Stimulated activated CD4-positive, alpha-beta T cell treated with anti-CD3 and anti-CD28 coated beads, Interleukin-4, amount 100 ng/mL, for 4 hours (primary cell): ENCODE measurements at regions not wholly inside any gene's neighbourhood (a gene's known extent, or its start where the extent isn't known, plus 50 kb on each side); places are given as distances from the start of the nearest gene placed in this dataset.
"Not testable (repeated sequence)": the region's sequence is repeated elsewhere in the genome, so short reads cannot be mapped to it uniquely, and the experiment has no call there.

ENCODE experiments used
- DNase-seq, 2 experiments: peaks; one replicate each; pipeline ENCODE4 v3.0.0-alpha.2; 2020

DNA sequence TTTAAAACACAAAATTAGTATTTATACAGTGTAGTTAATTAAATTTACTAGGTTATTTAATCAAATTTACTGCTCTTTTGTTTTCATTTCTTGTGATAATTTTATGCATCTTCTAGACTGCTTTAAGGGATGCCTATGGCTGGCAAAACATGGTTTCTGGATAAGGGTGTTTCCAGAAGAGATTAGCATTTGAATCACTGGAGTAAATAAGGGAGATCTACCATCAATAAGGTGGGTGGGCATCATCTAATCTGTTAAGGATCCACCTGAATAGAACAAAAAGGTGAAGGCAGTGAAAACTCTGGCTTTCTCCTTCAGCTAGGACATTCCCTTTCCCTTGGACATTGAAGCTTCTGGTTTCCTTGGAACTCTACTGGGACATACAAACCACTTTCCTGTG lies 146.2 kb upstream of the LAMA2 start:
- no peak for DNase-seq

DNA sequence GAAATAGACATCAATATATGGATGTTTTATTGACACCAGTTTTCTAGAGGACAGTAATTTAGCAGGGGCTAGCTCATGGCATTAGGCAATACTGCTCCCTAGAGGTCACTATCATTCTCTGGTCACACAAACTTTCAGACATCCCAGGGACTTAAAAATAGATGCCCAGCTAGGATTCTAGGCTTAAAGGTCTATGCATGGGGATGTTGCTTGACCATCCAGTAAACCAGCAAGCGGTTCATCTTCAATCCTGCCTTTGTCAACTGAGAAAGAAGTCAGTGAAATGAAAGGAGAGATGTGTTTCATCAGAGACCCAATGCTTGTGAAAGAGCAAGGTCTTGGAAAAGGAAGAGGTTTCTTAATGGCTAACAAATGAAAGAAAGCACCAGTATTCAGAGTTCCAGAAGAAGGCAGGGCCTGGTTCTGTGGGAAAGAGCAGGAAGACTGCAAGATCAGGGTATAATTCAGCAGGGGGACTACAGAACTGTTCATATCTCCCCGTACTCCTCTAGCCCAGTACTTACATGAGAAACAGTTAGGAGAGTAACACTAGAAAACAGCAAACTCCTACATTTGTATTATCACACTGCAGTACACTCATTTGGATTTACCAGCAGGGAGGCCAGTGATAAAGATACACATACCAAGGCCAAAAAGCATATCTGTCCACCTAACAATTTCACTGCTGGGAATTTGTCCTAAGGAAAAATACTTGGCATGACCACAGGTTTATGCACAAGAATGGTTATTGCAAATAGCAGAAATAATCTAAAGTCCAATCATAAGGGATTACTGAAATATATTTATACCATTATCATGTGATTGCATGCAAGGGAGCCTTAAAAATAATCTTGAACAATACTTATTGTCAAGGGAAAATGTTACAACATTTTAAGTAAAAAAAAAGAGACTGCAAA lies 151.4 kb upstream of the LAMA2 start:
- DNase-seq: no peak

DNA sequence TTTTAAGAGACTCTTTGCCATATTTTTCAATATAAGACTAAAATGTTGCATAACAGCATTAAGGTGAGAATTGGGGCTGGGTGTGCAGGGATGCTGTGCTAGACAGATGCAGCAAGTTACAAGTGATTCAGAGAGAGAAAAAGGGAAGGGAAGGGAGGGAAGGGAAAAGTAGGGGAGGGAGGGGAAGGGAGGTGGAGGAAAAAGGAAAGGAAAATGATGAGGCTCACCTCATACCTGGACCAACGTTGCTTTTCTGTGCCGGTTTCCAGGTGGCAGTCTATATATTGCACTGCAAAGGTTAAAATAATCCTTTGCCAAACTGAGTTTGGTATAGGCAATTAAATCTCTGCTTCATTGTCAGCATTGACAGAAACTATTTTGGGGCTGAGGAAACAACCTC lies 155.4 kb upstream of the LAMA2 start:
- DNase-seq: no peak

DNA sequence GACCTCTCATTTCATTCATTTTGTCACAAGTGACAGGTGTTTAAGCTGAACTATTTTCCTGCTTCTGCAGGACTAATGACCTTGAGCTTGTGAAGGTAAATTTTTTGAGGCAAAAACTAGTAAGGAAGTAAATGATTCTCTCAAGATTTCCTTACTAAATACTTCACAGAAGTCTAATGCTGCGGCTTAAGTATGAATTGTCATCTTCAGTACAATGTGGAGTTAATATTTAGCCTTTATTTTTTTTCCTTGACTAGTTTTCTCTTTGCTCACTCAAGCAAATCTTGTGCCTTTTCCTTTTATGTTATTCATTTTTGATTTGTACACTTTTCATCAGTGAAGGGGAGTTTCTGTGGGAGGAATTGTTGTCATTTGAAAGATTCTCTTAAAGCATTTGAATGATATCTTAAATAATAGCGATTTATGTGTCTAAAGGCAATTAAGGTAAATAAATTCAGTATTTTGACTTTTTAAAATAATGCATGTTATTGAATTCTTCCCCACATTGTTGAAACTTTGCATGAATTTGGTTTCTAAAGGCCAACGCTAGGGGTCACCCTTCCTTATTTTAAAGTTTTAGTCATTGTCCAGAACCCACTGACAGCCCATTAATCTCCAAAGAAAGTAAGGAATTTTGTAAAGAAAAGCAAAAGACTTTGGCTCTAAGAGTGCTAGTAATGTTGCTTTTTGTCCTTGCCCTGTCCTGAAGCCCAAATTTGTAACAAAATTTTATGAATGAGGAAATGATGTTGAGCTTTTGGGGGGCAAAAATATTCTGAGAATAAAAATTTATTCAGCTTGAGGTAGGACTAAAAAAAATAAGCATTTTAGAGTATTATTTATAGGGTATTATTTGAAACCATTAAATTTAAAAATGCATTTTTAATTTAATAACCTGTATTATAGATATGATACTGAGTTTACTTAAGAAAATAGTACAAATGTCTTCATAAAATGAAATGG lies 157.4 kb upstream of the LAMA2 start:
- DNase-seq: peak in 1 of 2 experiments; percentile 5

DNA sequence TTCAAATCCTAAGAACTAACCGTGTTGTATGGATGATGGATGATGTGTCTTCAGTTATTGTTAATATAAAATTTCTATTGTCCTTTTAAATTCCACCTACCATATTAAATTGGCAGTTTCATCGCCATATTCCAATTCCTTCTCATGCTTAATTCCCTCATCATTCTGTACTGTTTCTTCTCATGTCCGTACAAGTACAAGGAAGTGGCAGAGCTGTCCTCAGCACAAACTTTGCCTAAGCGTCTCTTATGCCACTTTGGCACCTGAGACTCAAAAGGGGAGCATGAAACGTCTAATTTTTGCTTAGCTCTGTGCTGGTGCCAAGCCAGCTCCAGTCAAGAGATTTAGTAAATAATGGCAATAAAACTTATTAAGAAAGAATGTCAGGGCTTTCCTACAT lies 158.2 kb upstream of the LAMA2 start:
- DNase-seq: no peak

DNA sequence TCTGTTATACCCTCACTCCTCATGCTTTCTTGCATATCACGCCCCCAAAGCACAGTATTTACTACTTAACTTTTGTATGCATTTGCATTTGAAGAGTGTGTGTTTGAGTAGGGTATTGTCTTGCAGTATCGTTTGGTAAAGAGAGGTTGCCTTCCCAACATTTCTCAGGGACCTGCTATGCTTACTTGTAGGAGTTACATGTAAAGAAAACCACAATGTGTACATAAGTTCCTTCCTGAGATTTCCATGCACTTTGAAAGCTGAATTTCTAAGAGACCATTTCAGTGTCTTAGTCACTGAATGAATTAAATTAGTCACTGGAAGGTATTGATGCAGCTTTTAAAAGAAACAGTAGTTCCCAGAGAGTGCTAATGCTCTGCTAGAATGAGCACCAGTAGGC lies 159.3 kb upstream of the LAMA2 start:
- DNase-seq: no peak

DNA sequence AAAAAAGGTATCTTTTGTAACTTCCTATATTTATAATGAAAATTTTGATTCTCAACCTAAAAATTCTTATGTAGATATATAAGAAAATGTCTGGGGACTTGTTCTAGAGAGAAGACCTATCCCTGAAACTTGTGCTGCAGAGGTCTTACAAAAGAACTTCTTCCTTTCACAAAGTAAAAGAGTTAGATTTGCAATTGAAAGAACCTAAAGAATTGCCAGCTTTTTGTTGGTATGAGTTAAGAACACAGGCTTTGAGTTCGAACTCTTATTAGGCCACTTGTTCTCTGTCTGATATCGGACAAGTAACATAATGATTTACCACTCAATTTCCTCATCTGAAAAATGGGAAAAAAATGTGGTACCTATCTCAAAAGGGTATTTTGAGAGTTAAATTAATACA lies 162.0 kb upstream of the LAMA2 start:
- DNase-seq: no peak

DNA sequence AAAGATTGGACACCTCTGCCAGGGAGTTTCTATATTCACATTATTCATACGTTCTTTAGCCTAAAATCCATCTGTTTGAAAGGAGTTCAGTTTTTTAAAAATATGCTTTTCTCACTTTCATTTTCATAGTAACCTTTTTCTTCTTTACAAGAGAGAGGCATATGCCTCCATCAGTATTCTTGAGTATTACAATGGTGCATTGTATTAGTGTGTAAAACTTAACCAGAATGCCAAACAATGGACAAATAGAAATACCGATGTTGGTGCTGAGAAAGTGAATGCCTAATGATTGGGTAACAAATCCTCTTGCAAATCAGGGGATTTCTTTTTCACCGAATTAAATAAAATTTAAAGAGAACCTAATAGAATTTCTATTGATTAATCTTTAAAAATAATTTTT lies 163.2 kb upstream of the LAMA2 start:
- DNase-seq: no peak

DNA sequence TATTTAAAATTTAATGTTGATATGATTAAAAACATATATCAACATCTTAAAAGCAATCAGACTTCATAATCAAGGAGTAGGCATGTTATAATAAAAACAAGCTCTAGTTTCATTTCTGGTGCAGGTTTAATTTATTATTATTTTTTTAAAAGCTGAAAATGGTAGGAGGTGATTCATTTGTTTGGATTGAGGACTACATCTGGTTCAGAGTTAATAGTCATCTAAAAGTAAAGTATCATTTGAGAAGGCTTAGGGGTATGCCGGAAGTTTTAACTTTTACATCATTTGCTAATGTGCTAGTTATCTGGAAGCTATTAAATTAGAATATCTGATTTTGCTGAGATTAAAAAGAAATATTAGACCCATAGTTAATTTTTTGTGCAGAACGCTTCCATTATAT lies 169.5 kb upstream of the LAMA2 start:
- DNase-seq: no peak

DNA sequence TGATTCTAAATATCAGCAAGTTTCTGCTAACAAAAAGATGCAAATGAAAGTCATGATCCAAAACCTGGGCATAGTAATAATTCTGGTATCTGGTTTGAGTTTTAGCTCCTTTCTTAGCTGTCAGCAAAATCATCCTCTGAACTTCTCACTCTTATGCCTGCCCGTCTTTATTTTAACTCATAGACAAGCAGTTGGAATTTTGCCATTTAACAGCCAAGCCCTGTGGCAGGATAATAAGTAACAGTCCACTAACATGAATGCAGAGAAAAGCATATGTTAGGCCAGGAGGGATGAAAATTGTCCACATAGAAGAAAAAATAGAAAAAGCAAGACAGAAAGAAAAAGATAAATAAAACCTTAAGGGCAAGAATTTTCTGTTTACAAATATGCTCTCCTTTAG lies 170.0 kb upstream of the LAMA2 start:
- DNase-seq: no peak

DNA sequence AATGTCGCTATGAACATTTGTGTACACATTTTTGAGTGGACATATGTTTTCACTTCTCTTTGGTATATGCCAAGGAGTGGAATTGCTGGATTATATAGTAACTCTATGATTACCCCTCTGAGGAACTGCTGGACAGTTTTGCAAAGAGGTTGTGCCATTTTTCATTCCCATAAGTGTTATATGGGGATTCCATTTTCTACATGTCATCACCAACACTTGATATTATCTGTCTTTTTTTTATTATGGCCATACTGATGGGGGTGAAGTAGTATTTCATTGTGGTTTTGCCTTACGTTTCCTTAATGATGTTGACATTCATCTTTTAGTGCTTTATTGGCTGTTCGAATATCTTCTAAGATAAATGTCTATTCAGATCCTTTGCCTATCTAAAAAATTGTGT lies 171.8 kb upstream of the LAMA2 start:
- DNase-seq: no peak

DNA sequence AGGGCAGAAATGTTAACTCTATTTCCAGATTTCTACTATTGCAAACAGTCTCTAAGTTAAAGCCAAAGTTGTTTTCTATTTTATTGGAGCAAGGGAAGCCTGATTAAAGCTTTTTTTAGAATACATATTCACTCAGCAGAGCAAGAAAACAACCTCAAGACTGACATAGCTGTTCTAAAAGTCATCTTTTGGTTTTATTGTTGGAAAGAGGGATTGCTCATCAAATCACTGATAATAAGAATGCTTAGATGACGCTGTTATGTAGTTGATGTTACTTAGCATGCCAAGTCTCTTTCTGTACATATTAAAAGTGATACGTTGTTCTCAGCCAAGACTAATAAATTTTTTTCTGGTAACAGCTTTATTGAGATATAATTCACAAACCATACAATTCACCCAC lies 172.6 kb upstream of the LAMA2 start:
- DNase-seq: no peak

DNA sequence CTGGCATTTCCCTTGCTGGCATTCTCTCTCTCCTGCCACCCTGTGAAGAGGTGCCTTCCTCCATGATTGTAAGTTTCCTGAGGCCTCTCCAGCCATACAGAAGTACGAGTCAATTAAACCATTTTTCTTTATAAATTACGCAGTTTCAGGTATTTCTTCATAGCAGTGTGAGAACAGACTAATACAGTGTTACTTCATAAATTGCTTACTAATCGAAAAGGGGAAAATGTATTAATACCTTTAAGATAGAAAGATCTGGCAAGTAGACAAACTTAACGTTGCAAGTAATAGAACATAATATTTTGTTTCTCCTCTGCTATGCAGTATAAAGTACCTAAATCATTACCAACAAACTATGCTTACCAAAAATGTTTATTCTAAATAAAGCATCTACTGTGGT lies 178.3 kb upstream of the LAMA2 start:
- no peak for DNase-seq

DNA sequence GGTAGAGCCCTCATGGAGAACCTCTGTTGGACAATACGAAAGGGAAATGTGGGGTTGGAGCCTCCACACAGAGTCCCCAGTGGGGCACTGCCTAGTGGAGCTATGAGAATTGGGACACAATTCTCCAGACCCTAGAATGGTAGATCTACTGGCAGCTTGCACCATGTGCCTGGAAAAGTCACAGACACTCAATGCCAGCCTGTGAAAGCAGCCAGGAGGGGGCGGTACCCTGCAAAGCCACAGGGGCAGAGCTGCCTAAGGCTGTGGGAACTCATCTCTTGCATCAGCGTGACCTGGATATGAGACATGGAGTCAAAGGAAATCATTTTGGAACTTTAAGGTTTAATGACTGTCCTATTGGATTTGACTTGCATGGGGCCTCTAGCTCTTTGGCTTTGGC lies 179.1 kb upstream of the LAMA2 start:
- not testable (repeated sequence) for DNase-seq

DNA sequence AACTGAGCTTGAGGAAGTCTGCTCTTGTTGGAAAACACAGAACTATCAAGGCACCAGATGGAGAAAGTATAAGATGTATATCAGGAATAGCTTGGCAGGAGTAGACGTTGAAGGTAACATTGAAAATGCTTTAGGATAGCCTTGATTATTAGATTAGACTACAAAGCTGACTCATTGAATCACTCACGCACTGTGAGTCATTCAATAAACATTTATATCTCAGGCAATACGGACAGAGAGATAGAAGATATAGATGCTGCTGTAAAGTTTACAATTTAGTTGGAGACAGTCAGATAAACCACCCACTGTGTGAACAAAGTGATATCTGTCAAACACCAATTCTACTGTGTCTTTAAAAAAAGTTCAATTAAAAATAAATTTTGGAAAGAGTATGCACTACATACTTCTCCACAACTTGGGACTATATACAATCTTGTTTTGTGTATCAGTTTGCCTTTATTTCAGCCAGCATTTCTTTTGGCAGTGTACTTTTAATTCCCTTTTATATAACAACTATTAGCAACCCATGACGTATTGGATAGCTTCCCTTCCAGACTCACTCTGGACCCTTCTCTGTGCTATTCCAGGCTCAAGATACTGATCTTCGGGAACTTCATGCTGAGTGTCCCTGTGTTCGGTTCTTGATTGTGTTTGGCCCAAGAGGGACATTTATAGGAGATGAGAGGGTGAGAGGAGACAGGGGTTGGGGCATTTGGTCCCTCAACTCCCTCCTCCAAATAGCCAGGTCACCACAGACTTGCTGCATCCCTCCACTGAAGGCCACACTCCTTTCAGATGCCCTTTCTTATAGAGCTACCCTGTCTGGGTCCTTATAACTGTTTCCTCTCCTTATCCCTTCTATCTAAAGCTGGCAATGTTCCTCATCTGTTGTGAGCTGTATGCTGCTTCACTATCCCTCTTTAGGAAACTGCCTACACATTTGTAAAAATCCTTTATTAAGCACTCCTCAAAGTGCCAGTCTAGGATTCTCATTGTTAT lies 176.6 kb upstream of the PTPRK start:
- DNase-seq: no peak

DNA sequence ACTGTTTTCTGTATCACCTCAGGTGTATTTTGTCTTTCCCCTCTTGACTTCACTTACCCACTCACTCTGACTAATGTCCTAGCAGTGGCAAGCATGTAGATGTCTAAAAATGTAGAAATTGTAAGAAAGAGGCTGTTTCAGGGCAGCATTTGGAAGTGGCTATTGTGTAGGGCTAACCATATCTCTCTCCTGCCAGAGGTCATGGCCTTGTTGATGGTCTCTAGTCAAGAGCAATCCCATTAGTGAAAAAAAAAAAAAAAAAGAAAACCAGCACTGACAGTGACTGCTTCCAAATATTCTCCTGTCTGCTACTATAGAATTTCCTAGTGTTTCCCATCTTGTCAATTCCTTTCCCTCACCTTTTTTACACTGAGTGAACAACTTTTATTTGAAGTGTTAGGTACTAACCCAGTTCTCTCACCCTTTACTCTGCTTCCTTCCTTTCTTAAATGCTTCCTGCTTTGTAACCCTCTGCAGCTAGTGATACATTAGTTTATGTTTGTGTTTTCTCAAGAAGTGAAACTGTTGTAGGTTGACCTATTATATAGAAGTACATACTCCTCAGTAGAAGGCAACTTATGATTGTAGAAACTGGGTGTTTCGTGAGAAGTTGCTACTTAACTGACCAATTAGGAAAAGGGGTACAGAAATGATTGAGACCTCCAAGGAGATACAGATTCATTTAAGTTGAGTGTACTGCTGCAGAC lies 174.1 kb upstream of the PTPRK start:
- DNase-seq: no peak

DNA sequence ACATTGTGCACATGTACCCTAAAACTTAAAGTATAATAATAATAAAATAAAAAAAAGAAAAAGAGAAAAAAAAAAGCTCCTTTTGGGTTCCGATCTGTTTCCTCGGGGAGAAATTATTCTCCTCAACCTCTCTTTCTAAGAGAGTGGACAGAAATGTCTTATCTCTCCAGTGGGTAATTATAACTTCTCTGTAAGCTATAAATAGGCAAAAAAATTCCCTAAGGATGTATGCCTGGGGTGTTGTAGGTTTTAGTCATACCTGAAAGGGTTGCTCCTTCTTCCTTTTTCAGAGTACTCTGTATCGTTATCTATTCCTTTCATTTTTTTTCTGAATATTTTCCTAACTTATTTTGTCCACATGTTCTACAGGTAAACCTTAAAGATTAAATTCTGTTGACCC lies 169.7 kb upstream of the PTPRK start:
- no peak for DNase-seq

DNA sequence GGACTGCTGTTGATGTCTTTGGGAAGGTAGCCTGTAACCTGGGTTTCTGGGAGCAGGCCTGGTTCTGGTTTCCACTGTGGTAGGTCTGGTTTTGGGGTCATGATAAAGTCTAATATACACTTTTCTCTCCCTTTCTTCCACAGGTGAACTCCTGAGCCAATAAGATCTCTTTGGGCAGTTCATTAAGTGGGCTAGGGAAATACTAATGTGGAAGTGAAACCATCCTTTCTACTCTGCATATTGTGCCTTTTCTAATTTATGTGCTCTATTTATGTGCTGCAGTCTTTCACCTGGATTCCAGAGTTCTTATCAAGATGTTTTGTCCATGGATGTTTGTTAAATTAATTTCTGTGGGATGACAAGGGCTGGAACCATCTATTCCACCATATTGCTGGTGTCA lies 165.7 kb upstream of the PTPRK start:
- no peak for DNase-seq

DNA sequence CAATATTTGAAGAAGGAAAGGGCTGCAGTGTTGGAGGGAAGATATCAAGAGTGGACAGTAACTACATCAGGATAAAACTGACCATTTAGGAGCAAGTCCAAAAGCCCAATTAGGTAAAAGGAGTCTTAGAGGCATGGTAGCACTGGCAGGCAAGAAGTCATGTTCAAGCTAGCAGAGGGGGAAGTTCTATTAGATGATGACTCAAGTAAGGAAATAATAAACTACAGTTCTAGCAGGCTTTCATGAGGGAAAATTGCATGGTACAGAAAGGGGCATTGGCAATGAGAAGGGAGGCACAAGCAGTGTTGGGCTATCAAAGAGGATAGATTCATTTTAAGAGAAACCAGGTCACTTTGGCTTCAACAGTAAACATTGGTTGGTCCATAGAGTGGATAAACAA lies 156.1 kb upstream of the PTPRK start:
- no peak for DNase-seq

DNA sequence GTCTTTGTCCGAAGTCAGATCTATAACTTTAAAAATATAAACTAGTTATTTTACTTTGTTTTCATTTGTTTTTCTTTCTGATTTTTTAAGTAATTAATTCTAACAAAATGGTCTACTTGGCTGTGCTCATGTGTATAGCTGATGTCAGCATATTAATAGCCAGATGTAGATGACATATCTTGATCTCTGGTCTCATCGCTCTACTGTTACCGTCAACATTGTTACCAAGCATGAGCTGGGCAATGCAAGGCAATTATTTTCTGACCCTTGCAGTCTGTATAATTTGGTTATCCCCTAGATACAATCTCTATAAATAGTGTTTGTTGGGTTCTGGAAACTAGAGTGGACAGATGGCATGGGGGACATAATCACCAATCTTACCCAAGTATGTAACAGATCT lies 151.6 kb upstream of the PTPRK start:
- DNase-seq: no peak

DNA sequence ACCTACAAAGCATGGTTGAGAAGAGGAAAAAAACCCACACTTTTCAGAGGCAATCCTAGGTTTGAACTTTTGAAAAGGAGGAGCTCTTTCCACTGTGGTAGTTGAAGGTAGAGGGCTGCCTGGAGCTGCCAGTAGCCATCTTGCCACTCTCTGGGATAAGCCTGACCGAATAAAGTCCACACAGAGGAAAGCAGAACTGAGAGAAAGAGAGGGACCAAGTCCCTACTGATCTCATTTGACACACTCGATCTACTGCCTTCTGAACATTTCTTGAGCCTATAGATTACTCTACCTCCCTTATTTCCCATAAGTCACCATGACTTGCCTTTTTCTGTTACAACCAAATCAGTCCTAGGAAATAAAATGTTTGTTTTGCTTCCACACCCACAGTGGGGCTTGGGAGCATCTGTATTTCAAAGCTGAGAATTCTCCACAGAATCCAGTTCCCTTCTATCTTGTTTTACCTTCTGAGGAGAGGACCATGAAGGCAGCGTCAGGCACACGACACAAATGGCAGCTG lies 147.0 kb upstream of the PTPRK start:
- DNase-seq: no peak

DNA sequence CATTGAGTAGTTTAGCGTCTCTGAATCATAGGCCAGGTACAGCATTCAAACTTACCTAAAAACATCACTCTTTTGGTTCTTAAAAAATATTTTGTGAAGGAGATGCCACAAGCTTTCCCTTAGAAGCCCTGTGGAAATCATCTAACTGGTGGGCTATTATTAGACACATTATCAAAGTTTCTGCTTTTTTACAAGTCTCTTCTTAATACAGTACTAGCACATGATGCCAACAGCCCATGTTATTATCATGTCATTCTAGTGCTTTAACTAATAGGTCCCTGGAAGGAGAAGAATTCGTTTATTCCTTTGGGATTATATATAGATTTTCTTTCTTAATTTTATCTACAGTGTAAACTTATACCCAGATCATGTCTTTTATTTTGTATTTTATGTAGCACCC lies 146.0 kb upstream of the PTPRK start:
- no peak for DNase-seq
